T-helper 2 cell treated with Interferon-gamma antibody and Interleukin-4, amounts not matched to agents 100 ng/mL and 5 ng/mL, for 36 hours (primary cell): ENCODE measurements at regions not wholly inside any gene's neighbourhood (a gene's known extent, or its start where the extent isn't known, plus 50 kb on each side); places are given as distances from the start of the nearest gene placed in this dataset.

ENCODE experiments used
- intact Hi-C: fragments of 100-400 bp; cut with micrococcal nuclease; formaldehyde crosslinking; loops from one replicate; pipeline ENCODE4 v1.15.1; 2023

GRCh38 chr5:167552356-167552755, 739.1 kb upstream of the WWC1 start:
- intact Hi-C loops: no loop called here

- intact Hi-C loops: no loop called here
Measured at GRCh38 chr5:167553511-167553910, 737.9 kb upstream of the WWC1 start.

GRCh38 chr5:167554564-167555290, 736.7 kb upstream of the WWC1 start:
- intact Hi-C loops: no loop called here

- intact Hi-C loops: no loop called here
Measured at GRCh38 chr5:167555565-167556166, 735.8 kb upstream of the WWC1 start.

- intact Hi-C loops: no loop called here
Measured at GRCh38 chr5:167557359-167557758, 734.1 kb upstream of the WWC1 start.

GRCh38 chr5:167561796-167562195, 729.6 kb upstream of the WWC1 start:
- intact Hi-C loops: no loop called here

GRCh38 chr5:167564275-167564674, 727.2 kb upstream of the WWC1 start:
- intact Hi-C loops: no loop called here

- intact Hi-C loops: no loop called here
Measured at GRCh38 chr5:167565189-167565954, 726.1 kb upstream of the WWC1 start.

- intact Hi-C loops: no loop called here
Measured at GRCh38 chr5:167570431-167570830, 721.0 kb upstream of the WWC1 start.

GRCh38 chr5:167571824-167572223, 719.6 kb upstream of the WWC1 start:
- intact Hi-C loops: no loop called here

GRCh38 chr5:167573370-167574127, 717.9 kb upstream of the WWC1 start:
- intact Hi-C loops: no loop called here

GRCh38 chr5:167574464-167574863, 717.0 kb upstream of the WWC1 start:
- intact Hi-C loops: no loop called here

- intact Hi-C loops: no loop called here
Measured at GRCh38 chr5:167575330-167575729, 716.1 kb upstream of the WWC1 start.

- intact Hi-C loops: no loop called here
Measured at GRCh38 chr5:167576126-167576525, 715.3 kb upstream of the WWC1 start.

GRCh38 chr5:167576897-167577296, 714.5 kb upstream of the WWC1 start:
- intact Hi-C loops: no loop called here

GRCh38 chr5:167577616-167578015, 713.8 kb upstream of the WWC1 start:
- intact Hi-C loops: no loop called here

GRCh38 chr5:167578977-167579692, 712.3 kb upstream of the WWC1 start:
- intact Hi-C loops: no loop called here

GRCh38 chr5:167579693-167580055, 711.8 kb upstream of the WWC1 start:
- intact Hi-C loops: no loop called here

GRCh38 chr5:167580608-167581007, 710.8 kb upstream of the WWC1 start:
- intact Hi-C loops: no loop called here

GRCh38 chr5:167582283-167582682, 709.2 kb upstream of the WWC1 start:
- intact Hi-C loops: no loop called here

GRCh38 chr5:167582886-167583285, 708.6 kb upstream of the WWC1 start:
- intact Hi-C loops: no loop called here
